ENCODE measurements at regions not wholly inside any gene's neighbourhood (a gene's known extent, or its start where the extent isn't known, plus 50 kb on each side); places are given as distances from the start of the nearest gene placed in this dataset.

DNA sequence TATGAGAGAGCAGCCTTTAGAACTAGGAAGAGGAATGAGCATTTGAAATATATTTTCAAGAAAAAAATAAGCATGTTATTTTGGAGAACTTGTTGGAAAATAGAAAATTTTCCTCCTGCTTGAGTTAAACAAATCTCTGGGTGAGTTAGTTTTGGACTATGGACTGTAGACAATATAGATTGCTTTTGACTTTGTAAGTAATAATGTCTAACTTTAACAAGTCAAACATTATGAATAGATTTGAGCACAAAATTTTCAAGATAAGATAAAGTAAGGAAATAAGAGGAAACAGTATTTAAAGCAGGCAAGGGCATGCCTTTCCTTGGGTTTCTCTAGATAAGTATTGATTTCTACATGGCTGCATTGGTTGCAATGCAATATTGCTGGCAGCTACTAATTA lies 360.8 kb downstream of the LMO4 start:
- TF ChIP-seq, protein P1, sequence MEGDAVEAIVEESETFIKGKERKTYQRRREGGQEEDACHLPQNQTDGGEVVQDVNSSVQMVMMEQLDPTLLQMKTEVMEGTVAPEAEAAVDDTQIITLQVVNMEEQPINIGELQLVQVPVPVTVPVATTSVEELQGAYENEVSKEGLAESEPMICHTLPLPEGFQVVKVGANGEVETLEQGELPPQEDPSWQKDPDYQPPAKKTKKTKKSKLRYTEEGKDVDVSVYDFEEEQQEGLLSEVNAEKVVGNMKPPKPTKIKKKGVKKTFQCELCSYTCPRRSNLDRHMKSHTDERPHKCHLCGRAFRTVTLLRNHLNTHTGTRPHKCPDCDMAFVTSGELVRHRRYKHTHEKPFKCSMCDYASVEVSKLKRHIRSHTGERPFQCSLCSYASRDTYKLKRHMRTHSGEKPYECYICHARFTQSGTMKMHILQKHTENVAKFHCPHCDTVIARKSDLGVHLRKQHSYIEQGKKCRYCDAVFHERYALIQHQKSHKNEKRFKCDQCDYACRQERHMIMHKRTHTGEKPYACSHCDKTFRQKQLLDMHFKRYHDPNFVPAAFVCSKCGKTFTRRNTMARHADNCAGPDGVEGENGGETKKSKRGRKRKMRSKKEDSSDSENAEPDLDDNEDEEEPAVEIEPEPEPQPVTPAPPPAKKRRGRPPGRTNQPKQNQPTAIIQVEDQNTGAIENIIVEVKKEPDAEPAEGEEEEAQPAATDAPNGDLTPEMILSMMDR (IDR thresholded peaks at IDR 0.05), result no peak
- TF ChIP-seq POLR2AphosphoS5 (IDR thresholded peaks at IDR 0.05), result no peak
- TF ChIP-seq POLR2A (IDR thresholded peaks at IDR 0.05), result no peak
- no peak for TF ChIP-seq EP300 (IDR thresholded peaks at IDR 0.05)
- H3K27ac ChIP-seq, result no peak overlapping the region
- H3K9me3 ChIP-seq, result no peaks in the 10 kb centered on the region
- H3K36me3 ChIP-seq, result no peaks in the 10 kb centered on the region
- H3K27me3 ChIP-seq, result no peaks in the 10 kb centered on the region
- no peaks in the 10 kb centered on the region for H3K4me1 ChIP-seq
- no peak for DNase-seq (ENCODE audit: low spot score in 2 of 2)
- no peak overlapping the region for H3K4me3 ChIP-seq

DNA sequence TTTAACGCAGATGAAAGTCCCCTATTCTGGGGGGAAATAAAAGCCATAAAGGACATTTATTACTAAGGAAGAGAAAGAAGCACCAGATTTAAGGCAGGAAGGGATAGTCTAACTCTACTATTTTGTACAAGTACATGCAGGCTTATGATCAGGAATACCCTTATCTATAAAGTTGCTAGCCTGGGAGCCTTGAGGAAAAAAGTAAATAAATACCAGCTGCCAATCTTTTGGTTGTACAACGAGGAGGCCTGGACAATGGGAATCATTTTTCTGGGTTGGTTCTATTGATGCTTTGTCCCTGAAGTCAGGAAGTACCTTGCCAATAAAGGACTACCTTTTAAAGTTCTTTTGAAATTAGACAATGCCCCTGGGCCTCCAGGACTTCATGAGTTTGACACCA lies 367.8 kb downstream of the LMO4 start:
- Histone ChIP-seq H3K9me3 (no peaks in the 10 kb centered on the region), H3K36me3 (no peaks in the 10 kb centered on the region), H3K27me3 (no peaks in the 10 kb centered on the region), H3K4me1 (no peaks in the 10 kb centered on the region), H3K4me3 (no peak overlapping the region), H3K27ac (no peak overlapping the region)
- DNase-seq (ENCODE audit: low spot score in 2 of 2), result no peak
- TF ChIP-seq POLR2AphosphoS5 (IDR thresholded peaks at IDR 0.05) (no peak), EP300 (IDR thresholded peaks at IDR 0.05) (no peak), POLR2A (IDR thresholded peaks at IDR 0.05) (no peak)
- TF ChIP-seq, protein P1 (IDR thresholded peaks at IDR 0.05), result no peak
- 67% methylated on average over 2 of the region's 2 CpGs for WGBS

GRCh38 chr1:87702455-87702854 lies 373.8 kb downstream of the LMO4 start:
- Histone ChIP-seq H3K4me1 (no peaks in the 10 kb centered on the region), H3K9me3 (peaks cover 13% of the 10 kb centered on the region), H3K4me3 (no peak overlapping the region), H3K27me3 (no peaks in the 10 kb centered on the region), H3K27ac (no peak overlapping the region), H3K36me3 (no peaks in the 10 kb centered on the region)
- WGBS, result 97% methylated on average over 2 of the region's 2 CpGs
- TF ChIP-seq POLR2AphosphoS5 (IDR thresholded peaks at IDR 0.05) (no peak), EP300 (IDR thresholded peaks at IDR 0.05) (no peak), POLR2A (IDR thresholded peaks at IDR 0.05) (no peak)
- TF ChIP-seq, protein P1 (IDR thresholded peaks at IDR 0.05), result no peak
- DNase-seq (ENCODE audit: low spot score in 2 of 2), result no peak

GRCh38 chr1:87705233-87705632 lies 376.6 kb downstream of the LMO4 start:
- no peak for DNase-seq (ENCODE audit: low spot score in 2 of 2)
- Histone ChIP-seq H3K27ac (no peak overlapping the region), H3K4me1 (no peaks in the 10 kb centered on the region), H3K4me3 (no peak overlapping the region), H3K9me3 (peaks cover 13% of the 10 kb centered on the region), H3K27me3 (no peaks in the 10 kb centered on the region), H3K36me3 (no peaks in the 10 kb centered on the region)
- WGBS, result 95% methylated on average over 4 of the region's 4 CpGs
- TF ChIP-seq POLR2A (IDR thresholded peaks at IDR 0.05), result no peak
- no peak for TF ChIP-seq EP300 (IDR thresholded peaks at IDR 0.05)
- no peak for TF ChIP-seq POLR2AphosphoS5 (IDR thresholded peaks at IDR 0.05)
- TF ChIP-seq, protein P1 (IDR thresholded peaks at IDR 0.05), result no peak

GRCh38 chr1:87706203-87706602 lies 377.5 kb downstream of the LMO4 start:
- no peak overlapping the region for H3K27ac ChIP-seq
- H3K27me3 ChIP-seq, result no peaks in the 10 kb centered on the region
- no peak for DNase-seq (ENCODE audit: low spot score in 2 of 2)
- H3K4me1 ChIP-seq, result no peaks in the 10 kb centered on the region
- no peak overlapping the region for H3K4me3 ChIP-seq
- H3K36me3 ChIP-seq, result no peaks in the 10 kb centered on the region
- H3K9me3 ChIP-seq, result peaks cover 13% of the 10 kb centered on the region
- TF ChIP-seq, protein P1 (IDR thresholded peaks at IDR 0.05), result no peak
- no peak for TF ChIP-seq POLR2AphosphoS5 (IDR thresholded peaks at IDR 0.05)
- no peak for TF ChIP-seq EP300 (IDR thresholded peaks at IDR 0.05)
- no peak for TF ChIP-seq POLR2A (IDR thresholded peaks at IDR 0.05)

All from suprapubic skin (tissue), 4 donors.